Endothelial cell of umbilical vein (primary cell): ENCODE measurements at regions not wholly inside any gene's neighbourhood (a gene's known extent, or its start where the extent isn't known, plus 50 kb on each side); places are given as distances from the start of the nearest gene placed in this dataset.

Source experiments
- BruUV-seq: library from RNA; stranded (reverse); fragments of 400-500 nt; replicated peaks from 2 replicates; lab custom pipeline; 2021; lab: Mats Ljungman, UMichigan
- CTCF ChIA-PET: fragments of 300-600, 350-600 bp; sonication (Branson Sonifier 250); formaldehyde crosslinking; loops from one replicate; lab custom pipeline; 2021; ENCODE audit warnings: antibody characterized with exemption, inconsistent platforms; lab: Charles Lee
- POLR2A ChIA-PET: fragments of 300-600, 350-600 bp; sonication (Branson Sonifier 250); formaldehyde crosslinking; loops from one replicate; lab custom pipeline; 2021; ENCODE audit warnings: antibody characterized with exemption, inconsistent platforms; lab: Charles Lee
- DNase-seq: peaks from one replicate; pipeline ENCODE4 v3.0.0-alpha.2; 2011; ENCODE audit warnings: low read depth, low spot score
- FAIRE-seq: peaks from 2 replicates; lab custom pipeline; 2011; peaks lifted over from hg19 to GRCh38; lab: Jason Lieb, UNC
- H2AFZ ChIP-seq: 2 replicates; pipeline ENCODE4 v1.6.0; 2012; ENCODE audit warnings: low read depth, low read length, control low read depth, inconsistent platforms
- H3K27ac ChIP-seq: 2 replicates; pipeline ENCODE4 v1.5.1; 2011; ENCODE audit warnings: low read depth, mild to moderate bottlenecking, control low read depth, low read length, moderate library complexity; ENCODE audit not compliant: insufficient read depth
- H3K27me3 ChIP-seq, 2 experiments: 2 replicates each; pipeline versions ENCODE4 v1.6.0 to v1.6.1; 2011; ENCODE audit warnings: low read length in 2 of 2, mixed read lengths in 1 of 2; ENCODE audit not compliant: control insufficient read depth in 2 of 2, insufficient read depth in 2 of 2
- H3K36me3 ChIP-seq, 2 experiments: 2 replicates in 1 of 2; 3 replicates in 1 of 2; pipeline ENCODE4 v1.5.1; 2011; ENCODE audit warnings: low read length in 2 of 2, mild to moderate bottlenecking in 1 of 2, moderate library complexity in 1 of 2; ENCODE audit not compliant: control insufficient read depth in 2 of 2, insufficient read depth in 2 of 2; ENCODE audit errors: extremely low read depth in 1 of 2
- H3K4me1 ChIP-seq: 3 replicates; pipeline ENCODE4 v1.5.1; 2011; ENCODE audit warnings: mild to moderate bottlenecking, low read length; ENCODE audit not compliant: control insufficient read depth, insufficient read depth; ENCODE audit errors: extremely low read depth
- H3K4me2 ChIP-seq: 2 replicates; pipeline ENCODE4 v1.6.1; 2011; ENCODE audit warnings: low read length, control low read depth, mixed read lengths; ENCODE audit not compliant: insufficient read depth
- H3K4me3 ChIP-seq, 3 experiments: fragments of 200-600 bp in 1 of 3; sonication (generic), shearing (Covaris generic) in 1 of 3; replicated peaks in 1 of 3; 2 replicates each; pipeline ENCODE4 v1.5.1; 2011 to 2016; ENCODE audit warnings: control low read depth in 3 of 3, low read length in 3 of 3, mild to moderate bottlenecking in 2 of 3, inconsistent platforms in 1 of 3, low read depth in 1 of 3, moderate library complexity in 1 of 3; ENCODE audit not compliant: insufficient read depth in 1 of 3
- H3K79me2 ChIP-seq: 2 replicates; pipeline ENCODE4 v1.6.0; 2012; ENCODE audit warnings: low read length, inconsistent platforms; ENCODE audit not compliant: control insufficient read depth, insufficient read depth
- H3K9ac ChIP-seq: replicated peaks from 2 replicates; pipeline ENCODE3; 2011; ENCODE audit warnings: low read length, control low read depth; ENCODE audit not compliant: insufficient read depth; ENCODE audit errors: extremely low read depth
- H3K9me1 ChIP-seq: replicated peaks from 3 replicates; pipeline ENCODE4 v1.6.0; 2011; ENCODE audit warnings: mild to moderate bottlenecking, low read length; ENCODE audit not compliant: control insufficient read depth, insufficient read depth; ENCODE audit errors: extremely low read depth
- H3K9me3 ChIP-seq: replicated peaks from 2 replicates; pipeline ENCODE4 v1.5.1; 2012; ENCODE audit warnings: low read length, inconsistent platforms; ENCODE audit not compliant: control insufficient read depth, insufficient read depth
- H4K20me1 ChIP-seq: replicated peaks from 2 replicates; pipeline ENCODE3; 2011; ENCODE audit warnings: mild to moderate bottlenecking, low read length; ENCODE audit not compliant: control insufficient read depth, insufficient read depth; ENCODE audit errors: extremely low read depth
- CTCF ChIP-seq, 2 donors: IDR thresholded peaks; 1 replicate in 1 of 2; 2 replicates in 1 of 2; pipeline ENCODE4 v1.5.1; 2011; ENCODE audit warnings: low read length in 2 of 2, mild to moderate bottlenecking in 2 of 2, moderate library complexity in 2 of 2, control low read depth in 1 of 2, inconsistent platforms in 1 of 2, low read depth in 1 of 2; ENCODE audit not compliant: insufficient read depth in 1 of 2; ENCODE audit errors: extremely low read depth in 1 of 2
- EZH2 ChIP-seq: IDR thresholded peaks from 2 replicates; pipeline ENCODE4 v1.6.1; 2012; ENCODE audit warnings: borderline replicate concordance, low read depth, mild to moderate bottlenecking, moderate library complexity, low read length, inconsistent platforms; ENCODE audit not compliant: severe bottlenecking
- FOS ChIP-seq: IDR thresholded peaks from 2 replicates; pipeline ENCODE4 v1.6.1; 2011; ENCODE audit warnings: mild to moderate bottlenecking, low read length, moderate library complexity, borderline replicate concordance; ENCODE audit not compliant: insufficient read depth
- GATA2 ChIP-seq: IDR thresholded peaks from 2 replicates; pipeline ENCODE4 v1.7.0; 2011; ENCODE audit warnings: low read depth, mild to moderate bottlenecking, moderate library complexity, mixed read lengths, low read length; ENCODE audit not compliant: insufficient read length, insufficient read depth
- JUN ChIP-seq: IDR thresholded peaks from 2 replicates; pipeline ENCODE4 v1.6.1; 2011; ENCODE audit warnings: borderline replicate concordance, low read depth; ENCODE audit not compliant: insufficient read length, insufficient read depth
- MYC ChIP-seq: IDR thresholded peaks from one replicate; pipeline ENCODE4 v1.6.1; 2011; ENCODE audit warnings: mild to moderate bottlenecking, low read depth, low read length
- POLR2A ChIP-seq: IDR thresholded peaks from 2 replicates; pipeline ENCODE4 v1.6.1; 2012; ENCODE audit warnings: low read depth, mild to moderate bottlenecking, control low read depth, low read length
- POLR2AphosphoS5 ChIP-seq: IDR thresholded peaks from 2 replicates; pipeline ENCODE4 v1.6.1; 2012; ENCODE audit warnings: low read depth, mild to moderate bottlenecking, control low read depth, low read length, moderate library complexity; ENCODE audit not compliant: insufficient read depth
- dilution Hi-C: fragments of 300-500 bp; cut with MboI; formaldehyde crosslinking; loops from one replicate; pipeline ENCODE4 v1.15.0; 2019; ENCODE audit warnings: low sequenced_read_pairs; ENCODE audit not compliant: extremely low pct_ligation_motif_present
- intact Hi-C: fragments of 100-400 bp; cut with micrococcal nuclease; formaldehyde crosslinking; loops from one replicate; pipeline ENCODE4 v1.10.0; 2022
- TF ChIP-seq, protein P1 (sequence below): IDR thresholded peaks from 2 replicates; pipeline ENCODE4 v1.6.1; 2011; ENCODE audit not compliant: insufficient read depth, insufficient read length

DNA sequence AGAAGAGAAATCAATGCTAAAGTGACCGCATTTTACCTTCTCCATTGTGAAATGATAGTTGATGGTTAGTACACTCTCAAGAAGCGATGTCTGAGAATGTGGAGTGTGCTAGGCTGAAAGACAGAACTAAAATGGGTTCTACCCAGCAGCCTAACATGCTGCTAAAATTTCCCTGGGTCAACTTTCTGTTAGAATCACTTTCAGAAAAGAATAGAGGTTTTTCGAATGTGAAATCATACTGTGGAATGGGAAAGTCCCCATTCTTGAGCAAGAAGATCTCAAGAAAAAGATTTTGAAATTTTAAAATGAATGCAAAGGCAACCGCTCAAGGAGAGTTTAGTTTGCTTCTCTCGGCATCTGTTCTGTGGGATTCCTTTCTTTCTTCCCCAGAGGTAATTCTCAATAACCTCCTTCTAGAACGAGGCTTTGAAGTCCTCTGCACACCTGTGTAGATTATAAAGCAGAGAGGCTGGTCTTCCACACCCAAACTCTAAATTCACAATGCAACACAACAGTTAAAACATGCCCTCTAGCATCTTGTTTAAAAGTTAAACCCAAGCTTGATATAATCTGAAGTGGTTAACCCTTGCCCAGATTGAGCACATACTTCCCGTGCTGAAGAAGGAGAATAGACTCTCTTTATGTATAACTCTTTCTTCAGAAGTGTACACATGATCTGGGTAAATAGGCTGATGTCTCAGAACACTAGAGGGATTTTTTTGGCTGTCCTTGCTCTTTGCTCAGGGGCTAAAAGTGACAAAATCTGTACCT is 208.7 kb upstream of the KLF3 start:
- CTCF ChIA-PET = interaction anchor here (0.6 kb wide), 1 partner anchor 109 kb away, joined by 3 read pairs; no protein-coding TSS in a partner anchor
- BruUV-seq = no TSS peak
- FAIRE-seq = no peak

More for the DNA sequence above, 208.7 kb upstream of the KLF3 start:
- dilution Hi-C loops = no loop called here
- Histone ChIP-seq H3K27ac (no peak overlapping the region), H3K27me3 (peaks cover 4 to 23% of the 10 kb centered on the region in 2 experiments), H3K79me2 (no peaks in the 10 kb centered on the region), H3K4me2 (no peak overlapping the region), H4K20me1 (no peaks in the 10 kb centered on the region), H3K9me1 (no peaks in the 10 kb centered on the region), H3K4me1 (no peaks in the 10 kb centered on the region), H3K4me3 (no peak overlapping the region), H3K36me3 (no peaks in the 10 kb centered on the region), H2AFZ (no peak overlapping the region), H3K9me3 (no peaks in the 10 kb centered on the region), H3K9ac (no peak overlapping the region)
- intact Hi-C loops = no loop called here
- no peak for DNase-seq
- TF ChIP-seq, protein P1, sequence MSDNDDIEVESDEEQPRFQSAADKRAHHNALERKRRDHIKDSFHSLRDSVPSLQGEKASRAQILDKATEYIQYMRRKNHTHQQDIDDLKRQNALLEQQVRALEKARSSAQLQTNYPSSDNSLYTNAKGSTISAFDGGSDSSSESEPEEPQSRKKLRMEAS = no peak
- TF ChIP-seq EZH2 = no peak
- no peak for TF ChIP-seq FOS
- no peak for TF ChIP-seq MYC
- TF ChIP-seq POLR2A = no peak
- TF ChIP-seq JUN = no peak
- TF ChIP-seq GATA2 = no peak
- TF ChIP-seq POLR2AphosphoS5 = no peak
- TF ChIP-seq CTCF (IDR thresholded peaks at IDR 0.05; ENCODE audit: extremely low read depth in 1 of 2, insufficient read depth in 1 of 2, low read depth in 1 of 2, low read length in 2 of 2) = no peak
- POLR2A ChIA-PET = no interaction called here
